ENCODE measurements at regions not wholly inside any gene's neighbourhood (a gene's known extent, or its start where the extent isn't known, plus 50 kb on each side); places are given as distances from the start of the nearest gene placed in this dataset.
A peak's percentile ranks its signal among the peaks of the same experiment; 100 is the strongest.
"Not testable (repeated sequence)": the region's sequence is repeated elsewhere in the genome, so short reads cannot be mapped to it uniquely, and the experiment has no call there.

- DNase-seq, result no peak
Observed at GRCh38 chrX:39245024-39245423, 443.8 kb downstream of the MID1IP1 start.

- DNase-seq, result no peak
Observed at GRCh38 chrX:39247536-39247935, 446.3 kb downstream of the MID1IP1 start.

- DNase-seq, result no peak
Observed at GRCh38 chrX:39248330-39248729, 447.1 kb downstream of the MID1IP1 start.

DNA sequence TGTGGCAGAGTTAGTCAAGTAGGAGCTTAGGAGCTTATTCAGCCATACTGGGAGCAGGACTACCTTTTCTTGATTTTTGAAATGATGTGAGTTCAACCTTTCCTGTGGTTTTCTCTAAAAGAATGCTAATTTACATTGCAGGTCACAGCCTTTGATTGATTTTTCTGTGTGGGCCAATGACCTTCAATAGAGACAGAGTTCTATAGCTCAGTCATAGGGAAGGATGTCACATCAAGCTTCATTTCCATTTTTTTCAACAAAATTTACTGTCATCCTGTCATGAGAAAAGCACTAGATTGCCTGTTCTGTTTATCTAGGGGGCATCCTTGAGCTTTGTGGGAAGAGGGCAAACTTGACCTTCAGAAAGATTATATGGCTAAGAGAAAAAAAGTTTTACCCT, 448.7 kb downstream of the MID1IP1 start:
- DNase-seq, result no peak

DNA sequence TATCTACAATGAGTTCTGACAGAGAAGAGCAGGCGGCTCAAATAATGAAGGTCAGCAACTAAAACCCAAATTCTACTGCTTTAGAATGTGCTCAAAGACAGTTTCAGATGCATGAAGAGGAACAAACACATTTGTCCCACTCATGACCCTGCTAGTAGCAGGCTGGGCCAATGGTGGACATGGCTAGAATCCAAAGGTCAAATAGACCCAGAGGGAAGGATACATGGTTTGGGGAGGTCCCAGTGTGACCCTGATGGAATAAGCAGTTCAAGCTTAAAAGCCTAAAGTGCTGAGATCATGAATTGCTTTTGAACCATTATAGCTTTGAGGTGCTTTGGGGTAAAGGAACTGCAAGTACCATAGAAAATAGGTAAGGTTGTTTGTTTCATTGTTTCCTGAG, 450.7 kb downstream of the MID1IP1 start:
- DNase-seq, result no peak

DNA sequence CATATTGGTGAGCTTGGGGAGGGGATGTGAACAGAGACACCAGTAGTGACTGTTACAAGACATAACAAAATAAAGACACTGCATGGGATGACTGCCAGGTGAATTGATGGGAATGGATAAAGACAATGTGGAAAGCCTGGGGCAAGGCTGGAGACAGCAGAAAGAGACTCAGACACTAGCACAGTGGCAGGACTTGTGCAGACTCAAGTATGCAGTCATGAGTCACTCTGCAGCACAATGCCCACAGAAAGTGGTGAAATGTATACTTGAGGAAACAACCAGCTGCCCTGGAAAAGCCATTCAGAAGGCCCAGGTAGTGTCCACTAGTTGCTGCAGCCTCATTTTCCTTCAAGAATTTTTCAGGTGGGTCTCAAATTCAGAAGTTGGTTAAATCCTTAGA, 452.3 kb downstream of the MID1IP1 start:
- no peak for DNase-seq

GRCh38 chrX:39258331-39258730, 457.1 kb downstream of the MID1IP1 start:
- DNase-seq, result no peak

DNA sequence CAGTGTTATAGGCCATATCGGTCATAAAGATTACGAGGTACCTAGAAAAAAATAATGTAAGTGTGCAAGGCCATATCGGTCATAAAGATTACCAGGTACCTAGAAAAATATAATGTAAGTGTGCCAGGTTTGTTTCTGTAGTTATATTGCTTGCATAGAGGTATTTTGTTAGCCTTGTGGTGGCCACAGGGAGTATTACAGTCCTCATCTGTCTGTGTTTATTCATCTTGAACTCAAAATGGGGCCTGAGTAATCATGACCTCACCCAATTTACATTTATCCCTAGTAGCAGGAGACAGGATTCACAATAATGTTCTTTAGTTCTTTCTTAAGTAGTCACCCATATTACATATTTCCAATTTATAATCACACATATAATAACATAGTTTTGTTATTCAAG, 459.7 kb downstream of the MID1IP1 start:
- no peak for DNase-seq

GRCh38 chrX:39261446-39262147, 460.3 kb downstream of the MID1IP1 start:
- peak; percentile 49 for DNase-seq

DNA sequence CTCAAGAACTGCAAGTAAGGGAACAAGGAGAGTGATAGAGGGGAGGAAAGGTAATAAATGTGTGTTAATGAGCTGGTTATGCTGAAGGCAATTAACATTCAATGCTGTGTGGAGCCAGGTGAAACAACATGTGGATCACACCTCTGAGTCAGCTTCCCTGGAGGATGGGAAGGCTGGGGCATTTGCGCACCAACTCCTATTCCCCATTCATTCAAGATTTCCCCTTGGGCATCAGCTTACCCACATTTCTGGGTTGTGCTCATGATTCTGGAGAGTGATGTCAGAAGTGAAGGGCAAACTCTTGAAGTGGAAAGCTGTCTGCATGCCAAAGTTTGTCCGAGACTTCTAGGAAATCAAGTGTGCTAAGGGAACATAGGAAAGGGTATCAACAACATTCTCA, 461.4 kb downstream of the MID1IP1 start:
- DNase-seq, result no peak

DNA sequence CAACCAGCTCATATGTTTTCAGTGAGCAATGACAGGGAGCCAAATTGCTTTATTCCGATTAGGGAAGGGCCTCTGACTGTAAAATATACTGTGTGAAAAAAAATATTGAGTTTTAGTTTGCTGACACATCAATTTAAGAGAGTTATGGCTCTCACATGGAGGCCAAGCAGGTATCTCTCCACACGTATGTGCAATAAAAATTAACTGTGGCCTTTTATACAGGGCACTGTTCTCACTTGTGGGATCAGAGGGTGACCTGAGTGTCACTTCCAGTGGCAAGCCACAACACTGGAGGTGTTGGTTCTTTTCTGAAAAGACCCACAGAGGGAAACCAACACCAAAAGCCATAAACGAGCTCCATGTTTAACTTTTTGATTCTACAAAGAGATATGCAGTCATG, 462.8 kb downstream of the MID1IP1 start:
- no peak for DNase-seq

- no peak for DNase-seq
Observed at GRCh38 chrX:39267176-39267575, 465.9 kb downstream of the MID1IP1 start.

GRCh38 chrX:39268207-39268606, 466.9 kb downstream of the MID1IP1 start:
- no peak for DNase-seq

DNA sequence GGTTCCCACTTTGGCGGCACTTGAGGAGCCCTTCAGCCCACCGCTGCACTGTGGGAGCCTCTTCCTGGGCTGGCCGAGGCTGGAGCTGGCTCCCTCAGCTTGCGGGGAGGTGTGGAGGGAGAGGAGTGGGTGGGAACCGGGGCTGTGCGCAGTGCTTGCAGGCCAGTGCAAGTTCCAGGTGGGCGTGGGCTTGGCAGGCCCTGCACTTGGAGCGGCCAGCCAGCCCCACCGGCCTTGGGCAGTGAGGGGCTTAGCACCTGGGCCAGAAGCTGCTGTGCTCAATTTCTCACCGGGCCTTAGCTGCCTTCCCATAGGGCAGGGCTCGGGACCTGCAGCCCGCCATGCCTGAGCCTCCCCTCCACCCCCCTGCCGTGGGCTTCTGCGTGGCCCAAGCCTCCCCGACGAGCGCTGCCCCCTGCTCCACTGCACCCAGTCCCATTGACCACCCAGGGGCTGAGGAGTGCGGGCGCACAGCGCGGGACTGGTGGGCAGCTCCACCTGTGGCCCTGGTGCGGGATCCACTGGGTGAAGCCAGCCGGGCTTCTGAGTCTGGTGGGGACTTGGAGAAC, 474.3 kb downstream of the MID1IP1 start:
- no peak for DNase-seq

DNA sequence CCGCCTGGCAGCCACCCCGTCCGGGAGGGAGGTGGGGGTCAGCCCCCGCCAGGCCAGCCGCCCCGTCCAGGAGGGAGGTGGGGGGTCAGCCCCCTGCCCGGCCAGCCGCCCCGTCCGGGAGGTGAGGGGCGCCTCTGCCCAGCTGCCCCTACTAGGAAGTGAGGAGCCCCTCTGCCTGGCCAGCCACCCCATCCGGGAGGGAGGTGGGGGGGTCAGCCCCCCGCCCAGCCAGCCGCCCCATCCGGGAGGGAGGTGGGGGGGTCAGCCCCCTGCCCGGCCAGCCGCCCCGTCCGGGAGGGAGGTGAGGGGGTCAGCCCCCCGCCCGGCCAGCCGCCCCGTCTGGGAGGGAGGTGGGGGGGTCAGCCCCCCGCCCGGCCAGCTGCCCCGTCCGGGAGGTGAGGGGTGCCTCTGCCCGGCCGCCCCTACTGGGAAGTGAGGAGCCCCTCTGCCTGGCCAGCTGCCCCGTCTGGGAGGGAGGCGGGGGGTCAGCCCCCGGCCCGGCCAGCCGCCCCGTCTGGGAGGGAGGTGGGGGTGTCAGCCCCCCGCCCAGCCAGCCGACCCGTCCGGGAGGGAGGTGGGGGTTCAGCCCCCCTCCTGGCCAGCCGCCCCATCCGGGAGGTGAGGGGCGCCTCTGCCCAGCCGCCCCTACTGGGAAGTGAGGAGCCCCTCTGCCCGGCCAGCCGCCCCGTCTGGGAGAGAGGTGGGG, 476.6 kb downstream of the MID1IP1 start:
- DNase-seq, result not testable (repeated sequence)

GRCh38 chrX:39283239-39283638, 482.0 kb downstream of the MID1IP1 start:
- DNase-seq, result no peak

DNA sequence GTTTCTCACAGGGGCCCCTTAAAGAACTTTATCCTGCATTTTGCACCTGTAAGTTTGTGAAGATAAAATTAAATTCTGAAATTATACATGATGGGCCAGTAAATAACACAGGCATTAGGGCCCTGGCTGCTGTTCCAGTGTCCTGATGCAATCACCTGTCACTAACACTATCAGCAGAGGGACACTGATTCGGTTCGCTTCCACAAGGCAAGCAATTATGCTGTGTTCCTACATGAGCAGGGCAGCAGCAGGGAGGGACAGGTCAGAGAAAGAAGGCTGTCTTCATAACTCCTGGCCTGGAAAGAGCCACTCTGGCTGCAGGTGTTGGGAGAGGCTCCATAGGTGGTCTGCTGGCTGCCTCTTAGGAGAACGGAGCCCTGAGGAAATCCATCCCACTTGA, 487.3 kb downstream of the MID1IP1 start:
- DNase-seq, result no peak

GRCh38 chrX:39289827-39290226, 488.6 kb downstream of the MID1IP1 start:
- no peak for DNase-seq

DNA sequence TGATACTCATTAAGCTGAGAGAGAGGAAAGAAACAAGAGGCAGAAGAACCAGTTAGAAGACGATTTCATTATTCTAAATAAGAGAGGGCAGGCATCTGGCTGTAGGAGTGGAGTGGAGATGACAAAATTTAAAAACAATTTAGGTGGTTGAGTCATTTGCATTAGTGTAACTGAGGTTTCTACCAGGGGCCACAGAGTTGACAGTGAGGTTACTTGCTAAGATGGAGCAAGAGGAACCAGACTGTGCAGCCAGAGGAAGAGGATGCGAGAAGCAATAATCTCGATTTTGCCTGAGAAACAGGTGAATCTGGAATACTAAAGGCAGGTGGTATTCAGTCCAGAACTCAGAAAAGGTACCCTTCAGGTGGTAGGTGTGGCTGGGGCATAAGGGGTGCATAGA, 491.9 kb downstream of the MID1IP1 start:
- DNase-seq, result no peak

GRCh38 chrX:39296472-39296871, 495.2 kb downstream of the MID1IP1 start:
- peak; percentile 26 for DNase-seq

- no peak for DNase-seq
Observed at GRCh38 chrX:39298821-39299220, 497.6 kb downstream of the MID1IP1 start.

DNA sequence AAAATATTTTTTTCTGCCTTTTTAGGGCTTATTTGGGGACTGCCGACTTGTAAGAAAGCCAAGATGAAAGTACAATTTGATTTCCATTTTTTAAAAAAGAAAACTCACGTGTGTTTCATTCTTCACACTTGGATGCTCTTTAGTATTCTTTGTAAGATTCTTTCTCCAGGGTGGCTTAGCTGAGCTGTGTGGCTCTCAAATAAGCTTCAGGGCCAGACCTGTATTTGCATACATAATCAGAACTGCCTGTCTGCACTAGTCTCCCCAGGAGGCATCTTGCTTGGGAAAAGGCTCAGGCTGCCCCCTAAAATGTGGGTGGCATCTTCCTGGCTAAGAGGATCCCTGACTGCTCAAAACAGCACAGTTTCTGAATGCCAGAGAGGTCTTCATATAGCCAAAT, 498.4 kb downstream of the MID1IP1 start:
- no peak for DNase-seq

DNA sequence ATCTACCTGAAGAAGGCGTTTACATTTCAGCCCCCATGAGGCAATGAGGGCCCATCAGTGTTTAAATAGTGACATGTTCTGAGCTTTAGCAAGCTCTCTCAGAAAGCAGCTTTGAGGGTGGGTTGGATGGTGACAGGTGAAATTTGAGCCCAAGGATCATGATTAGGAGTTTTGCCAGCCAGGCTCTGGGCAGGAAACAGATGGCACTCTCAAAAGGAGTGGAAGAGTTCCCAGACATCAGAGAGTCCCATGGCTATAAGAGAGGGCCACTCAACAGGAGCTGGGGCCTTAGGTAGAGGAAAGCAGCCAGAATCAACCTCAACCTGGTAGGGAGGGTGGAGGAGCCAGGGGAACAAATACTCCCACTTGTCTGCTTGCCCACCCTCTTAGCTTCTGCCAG, 499.8 kb downstream of the MID1IP1 start:
- DNase-seq, result no peak

- DNase-seq, result no peak
Observed at GRCh38 chrX:39302838-39303237, 501.6 kb downstream of the MID1IP1 start.
